Gastrocnemius medialis (tissue), 4 donors: ENCODE measurements at regions not wholly inside any gene's neighbourhood (a gene's known extent, or its start where the extent isn't known, plus 50 kb on each side); places are given as distances from the start of the nearest gene placed in this dataset.

Source experiments
- CTCF ChIP-seq, 5 experiments: fragments of 450-650 bp in 3 of 5; fragments of 200-600 bp in 2 of 5; sonication (generic) in 2 of 5; IDR thresholded peaks in 4 of 5; conservative IDR thresholded peaks in 1 of 5; 1 replicate in 4 of 5; 2 replicates in 1 of 5; pipeline ENCODE4 v1.5.1; 2016 to 2019; ENCODE audit warnings: antibody characterized with exemption in 5 of 5, mild to moderate bottlenecking in 3 of 5, moderate library complexity in 3 of 5
- POLR2A ChIP-seq, 2 donors: fragments of 450-650 bp; IDR thresholded peaks; one replicate each; pipeline ENCODE4 v1.6.1; 2017; ENCODE audit warnings: antibody characterized with exemption in 2 of 2, mild to moderate bottlenecking in 2 of 2, moderate library complexity in 2 of 2

- TF ChIP-seq CTCF (IDR thresholded peaks at IDR 0.05 in 4 of 5, conservative IDR thresholded peaks at IDR 0.05 in 1 of 5) (no peak), POLR2A (IDR thresholded peaks at IDR 0.05) (no peak)
These were observed 323.9 kb downstream of the LRIG3 start for GRCh38 chr12:58596381-58596780.
